Osteoblast (primary cell): ENCODE measurements at regions not wholly inside any gene's neighbourhood (a gene's known extent, or its start where the extent isn't known, plus 50 kb on each side); places are given as distances from the start of the nearest gene placed in this dataset.

Source experiments
- DNase-seq: peaks from one replicate; pipeline ENCODE4 v3.0.0; 2011; ENCODE audit warnings: low spot score, mixed read lengths; ENCODE audit not compliant: insufficient read length; ENCODE audit errors: missing footprints
- H2AFZ ChIP-seq: 2 replicates; pipeline ENCODE4 v1.6.0; 2011; ENCODE audit warnings: mild to moderate bottlenecking, low read length
- H3K27ac ChIP-seq: 2 replicates; pipeline ENCODE4 v1.5.1; 2011; ENCODE audit warnings: mild to moderate bottlenecking, low read depth, low read length, moderate library complexity
- H3K27me3 ChIP-seq: 2 replicates; pipeline ENCODE4 v1.6.0; 2012; ENCODE audit warnings: mild to moderate bottlenecking, control low read depth, inconsistent platforms, low read length, moderate library complexity; ENCODE audit not compliant: insufficient read depth
- H3K36me3 ChIP-seq: 2 replicates; pipeline ENCODE4 v1.5.1; 2011; ENCODE audit warnings: mild to moderate bottlenecking, low read length, control low read depth, moderate library complexity; ENCODE audit not compliant: insufficient read depth
- H3K4me1 ChIP-seq: 2 replicates; pipeline ENCODE4 v1.5.1; 2011; ENCODE audit warnings: mild to moderate bottlenecking, low read length, control low read depth, moderate library complexity; ENCODE audit not compliant: insufficient read depth
- H3K4me2 ChIP-seq: 2 replicates; pipeline ENCODE4 v1.6.0; 2011; ENCODE audit warnings: mild to moderate bottlenecking, low read length; ENCODE audit not compliant: insufficient read depth
- H3K4me3 ChIP-seq: fragments of 200-600 bp; sonication (generic); 3 replicates; pipeline ENCODE4 v1.5.1; 2012; ENCODE audit warnings: mild to moderate bottlenecking, low read length, inconsistent platforms; ENCODE audit not compliant: insufficient read depth
- H3K79me2 ChIP-seq: 2 replicates; pipeline ENCODE4 v1.6.0; 2012; ENCODE audit warnings: mild to moderate bottlenecking, low read length, control low read depth, inconsistent platforms; ENCODE audit not compliant: insufficient read depth
- H3K9me3 ChIP-seq: 2 replicates; pipeline ENCODE4 v1.5.1; 2011; ENCODE audit warnings: low read depth, low read length, control low read depth
- H4K20me1 ChIP-seq: 2 replicates; pipeline ENCODE4 v1.6.0; 2012; ENCODE audit warnings: mild to moderate bottlenecking, low read length, control low read depth; ENCODE audit not compliant: insufficient read depth
- TF ChIP-seq, protein P1 (sequence below): IDR thresholded peaks from 2 replicates; pipeline ENCODE4 v1.5.1; 2011; ENCODE audit warnings: mild to moderate bottlenecking, low read depth, low read length, moderate library complexity; ENCODE audit errors: extremely low read depth

DNA sequence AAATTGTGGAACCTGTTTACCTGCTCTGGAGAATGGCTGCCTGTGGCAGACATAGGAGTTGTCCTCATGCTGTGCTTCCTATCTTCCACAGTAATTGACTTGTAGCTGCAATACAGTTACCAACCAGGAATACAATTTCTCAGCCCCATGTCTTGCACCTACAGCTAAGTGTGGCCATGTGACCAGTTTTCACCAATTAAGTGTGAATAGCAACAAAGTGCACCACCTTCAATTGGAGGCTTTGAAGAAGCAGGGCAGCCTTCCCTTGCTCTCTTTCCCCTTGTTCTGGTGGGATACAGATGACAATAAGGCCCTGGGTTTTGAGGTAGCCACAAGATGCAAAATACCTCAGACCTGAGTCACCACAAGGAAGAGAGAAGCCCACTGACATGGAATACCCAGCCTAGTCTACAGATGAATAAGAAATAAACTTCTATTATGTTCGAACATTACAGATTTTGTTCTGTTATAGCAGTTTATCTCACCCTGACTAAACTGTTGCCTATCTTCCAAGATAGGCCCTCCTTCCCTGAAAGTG is 70.2 kb upstream of the S1PR1 start:
- H3K4me1 ChIP-seq: no peaks in the 10 kb centered on the region
- TF ChIP-seq, protein P1, sequence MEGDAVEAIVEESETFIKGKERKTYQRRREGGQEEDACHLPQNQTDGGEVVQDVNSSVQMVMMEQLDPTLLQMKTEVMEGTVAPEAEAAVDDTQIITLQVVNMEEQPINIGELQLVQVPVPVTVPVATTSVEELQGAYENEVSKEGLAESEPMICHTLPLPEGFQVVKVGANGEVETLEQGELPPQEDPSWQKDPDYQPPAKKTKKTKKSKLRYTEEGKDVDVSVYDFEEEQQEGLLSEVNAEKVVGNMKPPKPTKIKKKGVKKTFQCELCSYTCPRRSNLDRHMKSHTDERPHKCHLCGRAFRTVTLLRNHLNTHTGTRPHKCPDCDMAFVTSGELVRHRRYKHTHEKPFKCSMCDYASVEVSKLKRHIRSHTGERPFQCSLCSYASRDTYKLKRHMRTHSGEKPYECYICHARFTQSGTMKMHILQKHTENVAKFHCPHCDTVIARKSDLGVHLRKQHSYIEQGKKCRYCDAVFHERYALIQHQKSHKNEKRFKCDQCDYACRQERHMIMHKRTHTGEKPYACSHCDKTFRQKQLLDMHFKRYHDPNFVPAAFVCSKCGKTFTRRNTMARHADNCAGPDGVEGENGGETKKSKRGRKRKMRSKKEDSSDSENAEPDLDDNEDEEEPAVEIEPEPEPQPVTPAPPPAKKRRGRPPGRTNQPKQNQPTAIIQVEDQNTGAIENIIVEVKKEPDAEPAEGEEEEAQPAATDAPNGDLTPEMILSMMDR: no peak
- H4K20me1 ChIP-seq: no peaks in the 10 kb centered on the region
- DNase-seq: no peak
- H3K9me3 ChIP-seq: no peaks in the 10 kb centered on the region
- no peak overlapping the region for H2AFZ ChIP-seq
- H3K4me3 ChIP-seq: no peak overlapping the region
- no peak overlapping the region for H3K27ac ChIP-seq
- H3K79me2 ChIP-seq: no peaks in the 10 kb centered on the region
- no peak overlapping the region for H3K4me2 ChIP-seq
- H3K36me3 ChIP-seq: no peaks in the 10 kb centered on the region
- H3K27me3 ChIP-seq: no peaks in the 10 kb centered on the region

- DNase-seq: no peak
- no peak overlapping the region for H2AFZ ChIP-seq
- no peak overlapping the region for H3K27ac ChIP-seq
- H3K4me2 ChIP-seq: no peak overlapping the region
- H3K9me3 ChIP-seq: no peaks in the 10 kb centered on the region
- no peaks in the 10 kb centered on the region for H3K27me3 ChIP-seq
- no peaks in the 10 kb centered on the region for H4K20me1 ChIP-seq
- no peaks in the 10 kb centered on the region for H3K36me3 ChIP-seq
- no peak overlapping the region for H3K4me3 ChIP-seq
- no peaks in the 10 kb centered on the region for H3K4me1 ChIP-seq
- H3K79me2 ChIP-seq: no peaks in the 10 kb centered on the region
- TF ChIP-seq, protein P1: no peak
Observed at GRCh38 chr1:101165954-101166353, 70.9 kb upstream of the S1PR1 start.

DNA sequence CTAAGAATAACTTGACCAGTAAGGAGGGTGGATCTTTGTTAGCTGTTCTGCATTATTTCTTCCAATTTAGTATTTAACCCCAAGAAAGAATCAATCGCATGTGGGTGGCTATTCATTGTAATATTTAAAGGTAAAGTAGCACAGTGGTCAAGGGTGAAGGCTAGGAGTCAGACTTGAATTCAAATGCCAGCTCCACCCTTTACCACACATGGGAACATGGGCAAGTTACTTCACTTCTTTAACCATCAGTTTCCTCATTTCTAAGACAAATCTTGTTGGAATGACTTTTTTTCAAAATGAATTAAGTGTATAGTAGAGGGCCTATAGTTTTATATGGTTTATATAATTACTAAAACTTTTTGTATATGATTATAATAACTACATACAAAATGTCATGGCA is 71.3 kb upstream of the S1PR1 start:
- no peak overlapping the region for H2AFZ ChIP-seq
- H3K27ac ChIP-seq: no peak overlapping the region
- no peaks in the 10 kb centered on the region for H3K27me3 ChIP-seq
- H3K79me2 ChIP-seq: no peaks in the 10 kb centered on the region
- H3K4me3 ChIP-seq: no peak overlapping the region
- no peak overlapping the region for H3K4me2 ChIP-seq
- TF ChIP-seq, protein P1: no peak
- no peaks in the 10 kb centered on the region for H3K4me1 ChIP-seq
- DNase-seq: no peak
- H4K20me1 ChIP-seq: no peaks in the 10 kb centered on the region
- H3K36me3 ChIP-seq: no peaks in the 10 kb centered on the region
- no peaks in the 10 kb centered on the region for H3K9me3 ChIP-seq

GRCh38 chr1:101164776-101165175 is 72.0 kb upstream of the S1PR1 start:
- H3K4me3 ChIP-seq: no peak overlapping the region
- no peak for DNase-seq
- no peaks in the 10 kb centered on the region for H3K36me3 ChIP-seq
- H4K20me1 ChIP-seq: no peaks in the 10 kb centered on the region
- no peaks in the 10 kb centered on the region for H3K9me3 ChIP-seq
- H3K4me1 ChIP-seq: no peaks in the 10 kb centered on the region
- TF ChIP-seq, protein P1: no peak
- no peaks in the 10 kb centered on the region for H3K79me2 ChIP-seq
- H2AFZ ChIP-seq: no peak overlapping the region
- H3K27me3 ChIP-seq: no peaks in the 10 kb centered on the region
- H3K4me2 ChIP-seq: no peak overlapping the region
- no peak overlapping the region for H3K27ac ChIP-seq
